GM18502 (cell line): ENCODE measurements at regions not wholly inside any gene's neighbourhood (a gene's known extent, or its start where the extent isn't known, plus 50 kb on each side); places are given as distances from the start of the nearest gene placed in this dataset.
"Not testable (repeated sequence)": the region's sequence is repeated elsewhere in the genome, so short reads cannot be mapped to it uniquely, and the experiment has no call there.

Experiments
- ATAC-seq: cut with Tn5 transposase; IDR thresholded peaks from one replicate; pipeline ENCODE4 v1.9.1; 2021; ENCODE audit warnings: mild to moderate bottlenecking; ENCODE audit not compliant: unreplicated experiment, poor library complexity

DNA sequence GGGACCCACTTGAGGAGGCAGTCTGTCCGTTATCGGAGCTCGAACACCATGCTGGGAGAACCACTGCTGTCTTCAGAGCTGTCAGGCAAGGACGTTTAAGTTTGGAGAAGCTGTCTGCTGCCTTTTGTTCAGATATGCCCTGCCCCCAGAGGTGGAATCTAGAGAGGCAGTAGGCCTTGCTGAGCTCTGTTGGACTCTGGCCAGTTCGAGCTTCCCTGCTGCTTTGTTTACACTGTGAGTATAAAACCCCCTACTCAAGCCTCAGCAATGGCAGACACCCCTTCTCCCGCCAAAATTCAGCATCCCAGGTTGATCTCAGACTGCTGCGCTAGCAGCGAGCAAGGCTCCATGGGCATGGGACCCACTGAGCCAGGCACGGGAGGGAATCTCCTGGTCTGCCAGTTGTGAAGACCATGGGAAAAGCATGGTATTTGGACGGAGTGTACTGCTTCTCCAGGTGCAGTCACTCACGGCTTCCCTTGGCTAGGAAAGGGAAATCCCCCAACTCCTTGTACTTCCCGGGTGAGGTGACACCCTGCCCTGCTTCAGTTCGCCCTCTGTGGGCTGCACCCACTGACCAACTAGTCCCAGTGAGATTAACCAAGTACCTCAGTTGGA is 134.5 kb upstream of the RBMS1 start:
- ATAC-seq: not testable (repeated sequence)

DNA sequence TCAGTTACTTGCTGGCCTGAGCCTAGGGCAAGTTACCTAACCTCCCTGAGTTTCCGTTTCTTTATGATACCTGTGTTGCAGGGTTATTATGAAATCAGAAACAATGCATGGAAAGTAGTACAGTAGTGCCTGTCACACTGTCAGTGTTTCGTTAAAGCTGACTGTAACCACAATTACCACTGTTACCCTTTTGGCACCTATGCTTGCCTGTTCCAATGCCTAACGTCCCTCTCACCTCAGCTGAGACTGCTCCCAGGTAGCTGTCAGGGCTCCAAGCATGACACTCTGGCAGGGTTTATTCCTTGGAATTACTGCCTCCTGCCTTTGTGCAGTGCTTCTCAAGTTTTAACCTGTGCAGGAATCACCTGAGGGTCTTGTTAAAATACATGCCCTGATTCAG is 135.2 kb upstream of the RBMS1 start:
- ATAC-seq: no peak

DNA sequence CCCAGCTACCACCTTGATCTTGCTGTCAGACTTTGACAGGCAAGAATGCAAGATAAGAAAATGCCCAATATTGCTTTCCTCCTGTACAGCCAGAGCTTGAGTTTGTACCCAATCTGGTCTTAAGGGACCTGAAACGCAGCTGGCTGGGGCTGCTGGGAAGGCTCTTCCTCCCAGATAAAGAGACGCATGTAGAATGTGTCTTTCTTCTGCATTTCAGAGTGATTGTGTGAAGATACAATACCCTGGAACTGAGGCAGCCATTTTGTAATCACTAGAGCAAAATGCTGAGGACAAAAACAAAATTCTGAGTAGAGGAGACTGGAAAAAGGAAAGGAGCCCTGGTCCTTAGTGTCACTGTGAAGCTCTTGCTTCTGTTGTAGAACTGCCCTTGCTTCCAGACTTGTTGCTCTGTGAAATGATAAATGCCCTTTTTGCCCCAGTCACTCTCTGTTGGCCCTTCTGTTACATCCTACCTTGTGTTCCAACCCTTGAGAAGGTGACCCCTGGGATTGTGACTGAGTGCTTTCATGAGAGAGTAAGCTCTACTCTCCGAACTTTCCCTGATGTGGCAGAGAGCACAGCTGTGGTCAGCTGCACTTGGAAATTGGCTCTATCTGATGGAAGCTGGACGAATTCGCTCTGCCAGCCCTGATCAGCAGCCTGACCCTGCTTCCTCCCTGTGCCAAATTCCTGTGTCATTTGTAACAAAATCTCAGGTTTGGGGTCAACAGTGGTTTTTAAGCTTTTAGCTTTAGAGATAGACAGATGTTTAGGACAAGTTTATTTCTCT is 137.4 kb upstream of the RBMS1 start:
- ATAC-seq: no peak

DNA sequence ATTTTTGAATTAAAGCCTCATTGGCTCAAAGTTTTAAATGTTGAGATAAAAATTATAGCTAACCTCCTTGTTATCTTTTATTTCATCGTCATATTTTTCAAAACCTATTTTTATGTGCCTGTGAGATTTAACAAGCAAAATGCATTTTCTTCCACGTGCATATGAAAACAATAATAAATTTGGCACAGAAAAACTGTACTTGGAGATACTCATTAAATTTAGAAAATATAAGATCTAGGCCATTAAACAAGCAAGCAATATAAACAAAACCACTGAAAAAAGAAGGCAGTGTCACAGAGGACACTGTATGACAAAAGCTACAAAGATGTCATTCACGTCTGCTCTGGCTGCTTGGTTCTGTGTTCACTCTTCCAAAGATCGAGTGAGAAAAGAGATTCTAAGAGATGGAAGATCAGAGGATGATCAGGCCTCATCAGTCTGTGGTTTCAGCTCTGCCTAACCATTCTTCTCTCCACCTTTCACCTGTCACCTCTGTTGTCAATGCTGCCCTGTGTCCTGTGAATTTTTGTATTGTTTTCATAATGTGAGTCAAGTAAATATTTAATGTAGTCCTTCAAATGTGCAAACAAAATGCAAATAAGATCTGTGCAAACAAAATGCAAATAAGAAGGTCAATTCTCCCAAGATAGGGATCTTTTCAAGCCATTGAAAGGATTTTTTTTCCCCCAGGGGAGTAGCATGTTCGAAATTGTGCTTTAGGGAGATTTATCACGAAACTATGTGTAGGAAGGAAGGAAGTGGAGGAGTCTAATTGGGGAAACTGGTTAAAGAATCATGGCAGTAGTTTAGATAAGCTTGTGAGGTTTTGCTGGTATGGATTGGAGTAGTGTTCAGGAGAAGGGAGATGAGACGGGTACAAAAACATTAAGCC is 138.7 kb upstream of the RBMS1 start:
- no peak for ATAC-seq

DNA sequence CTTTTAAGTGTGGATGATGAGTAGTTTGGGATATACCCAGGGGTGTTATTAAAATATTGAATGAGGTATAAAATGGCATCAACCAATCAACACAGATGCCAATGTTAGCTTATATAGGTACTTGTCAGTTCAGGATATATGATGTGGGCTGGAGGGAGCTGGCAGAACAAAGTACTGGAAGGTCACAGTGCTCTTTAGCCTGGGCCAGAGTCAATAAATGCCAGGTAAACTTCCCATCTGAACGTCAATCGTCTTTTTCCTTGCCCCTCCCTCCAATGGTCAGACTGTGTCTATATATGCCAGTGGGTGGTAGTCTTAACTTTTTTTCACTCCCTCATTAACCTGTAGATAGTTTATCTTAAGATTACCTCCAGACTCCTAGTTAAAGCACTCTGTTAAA is 140.8 kb upstream of the RBMS1 start:
- no peak for ATAC-seq

DNA sequence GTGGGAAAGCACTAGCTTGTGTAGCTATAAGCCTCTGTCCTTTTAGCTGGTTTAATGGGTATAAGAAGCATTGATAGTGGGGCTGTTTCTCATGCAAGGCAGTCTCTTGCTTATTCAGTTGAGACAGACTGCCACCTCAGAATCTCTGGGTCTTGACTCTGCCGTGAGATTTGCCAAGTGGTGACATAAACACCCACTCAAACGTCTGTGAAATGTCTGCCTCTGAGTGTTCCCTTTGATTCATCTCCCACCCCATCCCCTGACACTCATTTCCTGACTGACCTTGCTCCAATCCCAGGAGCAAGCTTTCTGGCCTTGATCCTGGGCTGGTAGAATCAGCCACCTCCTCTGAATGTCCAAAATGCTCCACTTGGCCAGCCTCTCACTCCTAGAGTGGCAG is 141.9 kb upstream of the RBMS1 start:
- ATAC-seq: no peak

- ATAC-seq: no peak
Observed at GRCh38 chr2:160639472-160639871, 145.9 kb upstream of the RBMS1 start.

DNA sequence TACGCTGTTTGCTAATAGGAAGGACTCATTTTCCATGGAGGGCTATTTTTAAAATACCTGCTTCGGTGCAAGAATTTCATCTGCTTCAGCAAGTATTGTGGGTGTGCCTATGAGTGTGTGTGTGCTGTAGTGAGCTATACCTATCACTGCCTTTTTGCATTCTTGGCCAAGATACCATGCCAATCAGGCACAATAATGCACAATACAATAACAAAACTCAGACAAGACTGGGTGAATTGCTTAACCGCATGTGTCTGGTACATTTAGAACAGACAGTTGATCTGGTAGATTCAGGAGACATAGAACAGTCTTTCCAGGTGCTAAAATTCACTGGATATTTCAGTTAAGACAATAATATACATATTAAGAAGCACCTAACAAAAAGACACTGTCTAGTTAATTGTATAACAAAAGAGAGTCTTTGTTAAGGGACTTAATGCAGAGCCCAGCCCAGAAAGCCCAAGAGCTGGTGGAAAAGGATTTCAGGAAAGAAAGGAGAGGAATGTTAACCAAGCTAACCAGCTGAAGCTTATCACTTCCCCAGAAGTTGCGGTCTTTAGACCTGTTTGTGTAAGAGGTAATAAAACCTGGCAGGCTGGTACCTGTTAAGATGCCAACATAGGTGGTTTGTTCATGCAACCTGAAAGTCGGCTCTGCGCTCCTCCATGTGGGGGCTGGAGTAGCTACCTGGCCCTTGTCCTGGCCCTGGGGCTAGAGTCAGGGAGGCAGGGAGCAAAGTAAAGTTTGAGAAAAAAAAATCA is 153.3 kb upstream of the RBMS1 start:
- ATAC-seq: no peak

- ATAC-seq: no peak
Observed at GRCh38 chr2:160647967-160648685, 154.5 kb upstream of the RBMS1 start.

DNA sequence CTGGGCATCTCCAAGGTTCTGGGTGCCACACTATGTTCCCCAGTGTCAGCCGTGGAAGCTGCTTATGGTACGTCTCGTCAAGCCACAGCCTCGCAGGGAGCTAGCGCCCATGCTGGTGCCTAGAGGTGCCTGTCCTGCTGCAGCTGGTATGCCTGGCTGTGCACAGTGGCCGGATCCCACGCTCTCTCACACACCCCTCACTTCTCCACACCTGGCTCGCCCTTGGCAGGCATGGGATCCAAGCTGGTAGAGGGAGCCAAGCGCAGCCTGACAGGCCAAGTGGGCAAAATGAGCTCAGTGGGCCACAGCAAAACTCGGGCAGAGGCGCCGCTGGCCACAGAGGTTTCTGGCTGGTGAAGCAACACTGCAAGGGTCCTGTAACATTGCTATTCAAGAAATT is 156.1 kb upstream of the RBMS1 start:
- no peak for ATAC-seq

- no peak for ATAC-seq
Observed at GRCh38 chr2:160650196-160651118, 156.8 kb upstream of the RBMS1 start.

GRCh38 chr2:160651416-160652200 is 158.0 kb upstream of the RBMS1 start:
- no peak for ATAC-seq

DNA sequence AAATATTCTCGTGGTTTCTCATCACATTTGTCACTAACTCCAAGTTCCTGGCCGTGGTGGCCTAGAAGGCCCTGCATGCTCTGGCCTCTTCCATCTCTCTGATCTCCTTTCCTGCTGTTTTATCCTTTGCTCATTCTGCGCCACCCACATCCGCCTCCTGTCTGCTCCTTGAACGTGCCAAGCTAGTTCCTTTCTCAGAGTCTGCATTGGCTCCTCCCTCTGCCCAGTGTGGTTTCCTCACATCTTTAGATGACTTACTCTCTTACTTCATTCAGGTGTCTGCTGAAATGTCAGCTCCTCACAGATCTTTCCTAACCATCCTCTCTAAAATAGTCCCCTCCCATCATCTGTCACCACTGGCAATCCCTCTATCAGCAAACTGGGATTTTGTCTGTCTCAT is 158.6 kb upstream of the RBMS1 start:
- ATAC-seq: no peak

DNA sequence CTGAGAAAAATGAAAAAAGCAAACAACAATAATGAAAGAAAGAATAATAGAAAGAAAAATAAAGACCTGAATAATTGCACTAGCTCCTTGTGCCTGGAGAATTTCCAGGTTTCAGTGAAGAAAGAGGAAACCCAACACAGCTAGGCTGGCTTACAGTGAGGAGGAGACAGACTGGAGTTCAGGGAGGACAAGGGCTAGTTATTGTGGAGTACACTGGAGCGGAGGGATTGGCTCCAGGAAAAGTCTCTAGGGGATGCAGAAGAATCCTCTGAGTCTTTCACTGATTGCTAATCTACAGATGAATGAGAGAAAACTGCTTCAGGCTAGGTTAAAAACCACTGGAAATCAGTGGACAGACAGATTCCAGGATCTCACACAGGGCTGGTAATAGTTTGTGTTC is 163.6 kb upstream of the RBMS1 start:
- ATAC-seq: no peak

DNA sequence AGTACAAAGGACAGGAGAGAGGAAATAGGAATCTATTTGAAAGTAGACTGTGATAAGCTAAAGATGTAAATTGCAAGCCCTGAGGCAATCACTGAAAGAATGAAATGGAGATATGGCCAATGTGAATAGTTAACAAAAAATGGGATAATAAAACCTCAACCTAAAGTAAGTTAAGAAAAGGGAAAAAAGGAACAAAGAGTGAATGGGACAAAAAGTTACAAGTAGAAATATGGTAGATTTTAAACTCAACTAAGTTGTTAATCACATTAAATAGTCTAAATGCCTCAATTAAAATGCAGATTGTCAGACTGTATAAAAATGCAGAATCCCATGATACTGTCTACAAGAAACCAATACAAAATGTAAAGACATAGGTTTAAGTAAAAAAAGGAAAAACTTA is 165.2 kb upstream of the RBMS1 start:
- no peak for ATAC-seq

- no peak for ATAC-seq
Observed at GRCh38 chr2:160660741-160661140, 167.1 kb upstream of the RBMS1 start.

- ATAC-seq: no peak
Observed at GRCh38 chr2:160664603-160665140, 171.1 kb upstream of the RBMS1 start.
